ENCODE measurements at regions not wholly inside any gene's neighbourhood (a gene's known extent, or its start where the extent isn't known, plus 50 kb on each side); places are given as distances from the start of the nearest gene placed in this dataset.

GRCh38 chr15:31559786-31560185 is 233.2 kb downstream of the KLF13 start:
- Histone ChIP-seq H3K9me3 (ENCODE audit: low read depth, low read length) (no peaks in the 10 kb centered on the region), H3K27ac (no peak overlapping the region), H3K9ac (ENCODE audit: insufficient read length) (no peak overlapping the region), H3K4me3 (no peak overlapping the region), H3K36me3 (ENCODE audit: insufficient read depth, low read length) (no peaks in the 10 kb centered on the region)
- no peak for DNase-seq (ENCODE audit: low read depth, low spot score)
- TF ChIP-seq EZH2 (IDR thresholded peaks at IDR 0.05) (no peak), POLR2AphosphoS5 (IDR thresholded peaks at IDR 0.05; ENCODE audit: borderline replicate concordance, low read depth, low read length) (no peak), FOXP2 (optimal IDR thresholded peaks at IDR 0.05; ENCODE audit: control extremely low read depth, extremely low read length, insufficient read depth) (no peak)

- H3K9me3 ChIP-seq (ENCODE audit: low read depth, low read length), result no peaks in the 10 kb centered on the region
- H3K27ac ChIP-seq, result no peak overlapping the region
- DNase-seq (ENCODE audit: low read depth, low spot score), result no peak
- no peak overlapping the region for H3K9ac ChIP-seq (ENCODE audit: insufficient read length)
- TF ChIP-seq FOXP2 (optimal IDR thresholded peaks at IDR 0.05; ENCODE audit: control extremely low read depth, extremely low read length, insufficient read depth) (no peak), POLR2AphosphoS5 (IDR thresholded peaks at IDR 0.05; ENCODE audit: borderline replicate concordance, low read depth, low read length) (no peak), EZH2 (IDR thresholded peaks at IDR 0.05) (no peak)
- no peak overlapping the region for H3K4me3 ChIP-seq
- H3K36me3 ChIP-seq (ENCODE audit: insufficient read depth, low read length), result no peaks in the 10 kb centered on the region
Measured at GRCh38 chr15:31560643-31561042, 234.0 kb downstream of the KLF13 start.

GRCh38 chr15:31561156-31561555 is 234.5 kb downstream of the KLF13 start:
- no peak for DNase-seq (ENCODE audit: low read depth, low spot score)
- Histone ChIP-seq H3K4me3 (no peak overlapping the region), H3K36me3 (ENCODE audit: insufficient read depth, low read length) (no peaks in the 10 kb centered on the region), H3K9me3 (ENCODE audit: low read depth, low read length) (no peaks in the 10 kb centered on the region), H3K9ac (ENCODE audit: insufficient read length) (no peak overlapping the region), H3K27ac (no peak overlapping the region)
- no peak for TF ChIP-seq FOXP2 (optimal IDR thresholded peaks at IDR 0.05; ENCODE audit: control extremely low read depth, extremely low read length, insufficient read depth)
- TF ChIP-seq POLR2AphosphoS5 (IDR thresholded peaks at IDR 0.05; ENCODE audit: borderline replicate concordance, low read depth, low read length), result no peak
- no peak for TF ChIP-seq EZH2 (IDR thresholded peaks at IDR 0.05)

GRCh38 chr15:31563001-31563400 is 236.4 kb downstream of the KLF13 start:
- Histone ChIP-seq H3K9ac (ENCODE audit: insufficient read length) (no peak overlapping the region), H3K27ac (no peak overlapping the region), H3K9me3 (ENCODE audit: low read depth, low read length) (no peaks in the 10 kb centered on the region), H3K36me3 (ENCODE audit: insufficient read depth, low read length) (no peaks in the 10 kb centered on the region), H3K4me3 (no peak overlapping the region)
- DNase-seq (ENCODE audit: low read depth, low spot score), result no peak
- TF ChIP-seq FOXP2 (optimal IDR thresholded peaks at IDR 0.05; ENCODE audit: control extremely low read depth, extremely low read length, insufficient read depth), result no peak
- TF ChIP-seq EZH2 (IDR thresholded peaks at IDR 0.05), result no peak
- no peak for TF ChIP-seq POLR2AphosphoS5 (IDR thresholded peaks at IDR 0.05; ENCODE audit: borderline replicate concordance, low read depth, low read length)

GRCh38 chr15:31563421-31563820 is 236.8 kb downstream of the KLF13 start:
- no peak for DNase-seq (ENCODE audit: low read depth, low spot score)
- Histone ChIP-seq H3K27ac (no peak overlapping the region), H3K9me3 (ENCODE audit: low read depth, low read length) (no peaks in the 10 kb centered on the region), H3K9ac (ENCODE audit: insufficient read length) (no peak overlapping the region), H3K4me3 (no peak overlapping the region), H3K36me3 (ENCODE audit: insufficient read depth, low read length) (no peaks in the 10 kb centered on the region)
- no peak for TF ChIP-seq FOXP2 (optimal IDR thresholded peaks at IDR 0.05; ENCODE audit: control extremely low read depth, extremely low read length, insufficient read depth)
- TF ChIP-seq EZH2 (IDR thresholded peaks at IDR 0.05), result no peak
- no peak for TF ChIP-seq POLR2AphosphoS5 (IDR thresholded peaks at IDR 0.05; ENCODE audit: borderline replicate concordance, low read depth, low read length)

- no peak overlapping the region for H3K4me3 ChIP-seq
- DNase-seq (ENCODE audit: low read depth, low spot score), result no peak
- H3K36me3 ChIP-seq (ENCODE audit: insufficient read depth, low read length), result no peaks in the 10 kb centered on the region
- TF ChIP-seq FOXP2 (optimal IDR thresholded peaks at IDR 0.05; ENCODE audit: control extremely low read depth, extremely low read length, insufficient read depth) (no peak), EZH2 (IDR thresholded peaks at IDR 0.05) (no peak), POLR2AphosphoS5 (IDR thresholded peaks at IDR 0.05; ENCODE audit: borderline replicate concordance, low read depth, low read length) (no peak)
- no peaks in the 10 kb centered on the region for H3K9me3 ChIP-seq (ENCODE audit: low read depth, low read length)
- no peak overlapping the region for H3K9ac ChIP-seq (ENCODE audit: insufficient read length)
- no peak overlapping the region for H3K27ac ChIP-seq
Measured at GRCh38 chr15:31567861-31568260, 241.2 kb downstream of the KLF13 start.

- no peak for DNase-seq (ENCODE audit: low read depth, low spot score)
- H3K9me3 ChIP-seq (ENCODE audit: low read depth, low read length), result no peaks in the 10 kb centered on the region
- TF ChIP-seq FOXP2 (optimal IDR thresholded peaks at IDR 0.05; ENCODE audit: control extremely low read depth, extremely low read length, insufficient read depth) (no peak), POLR2AphosphoS5 (IDR thresholded peaks at IDR 0.05; ENCODE audit: borderline replicate concordance, low read depth, low read length) (no peak), EZH2 (IDR thresholded peaks at IDR 0.05) (no peak)
- no peak overlapping the region for H3K4me3 ChIP-seq
- H3K36me3 ChIP-seq (ENCODE audit: insufficient read depth, low read length), result no peaks in the 10 kb centered on the region
- H3K27ac ChIP-seq, result no peak overlapping the region
- H3K9ac ChIP-seq (ENCODE audit: insufficient read length), result no peak overlapping the region
Measured at GRCh38 chr15:31569836-31570235, 243.2 kb downstream of the KLF13 start.

GRCh38 chr15:31570591-31570990 is 244.0 kb downstream of the KLF13 start:
- no peak overlapping the region for H3K4me3 ChIP-seq
- H3K9ac ChIP-seq (ENCODE audit: insufficient read length), result no peak overlapping the region
- no peak overlapping the region for H3K27ac ChIP-seq
- TF ChIP-seq EZH2 (IDR thresholded peaks at IDR 0.05) (no peak), FOXP2 (optimal IDR thresholded peaks at IDR 0.05; ENCODE audit: control extremely low read depth, extremely low read length, insufficient read depth) (no peak), POLR2AphosphoS5 (IDR thresholded peaks at IDR 0.05; ENCODE audit: borderline replicate concordance, low read depth, low read length) (no peak)
- H3K36me3 ChIP-seq (ENCODE audit: insufficient read depth, low read length), result no peaks in the 10 kb centered on the region
- no peak for DNase-seq (ENCODE audit: low read depth, low spot score)
- no peaks in the 10 kb centered on the region for H3K9me3 ChIP-seq (ENCODE audit: low read depth, low read length)

- Histone ChIP-seq H3K27ac (no peak overlapping the region), H3K9ac (ENCODE audit: insufficient read length) (no peak overlapping the region), H3K36me3 (ENCODE audit: insufficient read depth, low read length) (no peaks in the 10 kb centered on the region), H3K9me3 (ENCODE audit: low read depth, low read length) (no peaks in the 10 kb centered on the region), H3K4me3 (no peak overlapping the region)
- no peak for DNase-seq (ENCODE audit: low read depth, low spot score)
- TF ChIP-seq FOXP2 (optimal IDR thresholded peaks at IDR 0.05; ENCODE audit: control extremely low read depth, extremely low read length, insufficient read depth) (no peak), POLR2AphosphoS5 (IDR thresholded peaks at IDR 0.05; ENCODE audit: borderline replicate concordance, low read depth, low read length) (no peak), EZH2 (IDR thresholded peaks at IDR 0.05) (no peak)
Measured at GRCh38 chr15:31571676-31572075, 245.0 kb downstream of the KLF13 start.
